ENCODE measurements at regions not wholly inside any gene's neighbourhood (a gene's known extent, or its start where the extent isn't known, plus 50 kb on each side); places are given as distances from the start of the nearest gene placed in this dataset.
A peak's percentile ranks its signal among the peaks of the same experiment; 100 is the strongest.

GRCh38 chr2:111698743-111699554, 185.0 kb downstream of the ANAPC1 start:
- Mint-ChIP-seq H3K27me3 (peaks cover 6% of the 10 kb centered on the region), H3K36me3 (peaks cover 4% of the 10 kb centered on the region), H3K4me3 (no peak overlapping the region), H3K4me1 (peaks cover 0 to 9% (median 8%) of the 10 kb centered on the region in 3 donors), H3K9me3 (peaks cover 0 to 3% (median 0%) of the 10 kb centered on the region in 3 donors), H3K27ac (peak overlapping the region in 1 of 3 donors; percentile 39)

GRCh38 chr2:111701266-111701665, 182.7 kb downstream of the ANAPC1 start:
- Mint-ChIP-seq H3K4me1 (peaks cover 0 to 9% (median 9%) of the 10 kb centered on the region in 3 donors), H3K36me3 (no peaks in the 10 kb centered on the region), H3K4me3 (no peak overlapping the region), H3K27ac (no peak overlapping the region), H3K27me3 (peaks cover 6% of the 10 kb centered on the region), H3K9me3 (no peaks in the 10 kb centered on the region)

GRCh38 chr2:111701798-111702118, 182.2 kb downstream of the ANAPC1 start:
- Mint-ChIP-seq H3K4me3 (no peak overlapping the region), H3K4me1 (peaks cover 0 to 9% (median 9%) of the 10 kb centered on the region in 3 donors), H3K36me3 (no peaks in the 10 kb centered on the region), H3K27me3 (peaks cover 6% of the 10 kb centered on the region), H3K9me3 (no peaks in the 10 kb centered on the region), H3K27ac (no peak overlapping the region)

- Mint-ChIP-seq H3K27me3 (peaks cover 6% of the 10 kb centered on the region), H3K4me1 (peaks cover 0 to 9% (median 9%) of the 10 kb centered on the region in 3 donors), H3K27ac (no peak overlapping the region), H3K36me3 (no peaks in the 10 kb centered on the region), H3K9me3 (no peaks in the 10 kb centered on the region), H3K4me3 (no peak overlapping the region)
Measured at GRCh38 chr2:111702119-111702803, 181.7 kb downstream of the ANAPC1 start.

GRCh38 chr2:111702804-111703196, 181.2 kb downstream of the ANAPC1 start:
- H3K4me3 Mint-ChIP-seq: no peak overlapping the region

GRCh38 chr2:111703759-111704158, 180.2 kb downstream of the ANAPC1 start:
- Mint-ChIP-seq H3K27ac (no peak overlapping the region), H3K4me3 (peak overlapping the region in 1 of 4 donors; percentile 28), H3K27me3 (peaks cover 7% of the 10 kb centered on the region), H3K4me1 (peaks cover 0 to 9% (median 8%) of the 10 kb centered on the region in 3 donors), H3K36me3 (peaks cover 2% of the 10 kb centered on the region), H3K9me3 (no peaks in the 10 kb centered on the region)

More at GRCh38 chr2:111702804-111703196, 181.2 kb downstream of the ANAPC1 start:
- Mint-ChIP-seq H3K9me3 (no peaks in the 10 kb centered on the region), H3K27me3 (peaks cover 6% of the 10 kb centered on the region), H3K27ac (no peak overlapping the region), H3K4me1 (peaks cover 0 to 9% (median 9%) of the 10 kb centered on the region in 3 donors), H3K36me3 (no peaks in the 10 kb centered on the region)

- no peak overlapping the region for H3K27ac Mint-ChIP-seq
- no peaks in the 10 kb centered on the region for H3K9me3 Mint-ChIP-seq
- H3K36me3 Mint-ChIP-seq: peaks cover 2% of the 10 kb centered on the region
- peaks cover 0 to 4% (median 4%) of the 10 kb centered on the region in 3 donors for H3K4me1 Mint-ChIP-seq
- peaks cover 2% of the 10 kb centered on the region for H3K27me3 Mint-ChIP-seq
- H3K4me3 Mint-ChIP-seq: no peak overlapping the region
Measured at GRCh38 chr2:111704246-111704645, 179.7 kb downstream of the ANAPC1 start.

GRCh38 chr2:111705239-111705638, 178.8 kb downstream of the ANAPC1 start:
- no peaks in the 10 kb centered on the region for H3K9me3 Mint-ChIP-seq
- peaks cover 2% of the 10 kb centered on the region for H3K36me3 Mint-ChIP-seq
- peaks cover 0 to 4% (median 3%) of the 10 kb centered on the region in 3 donors for H3K4me1 Mint-ChIP-seq
- peaks cover 3% of the 10 kb centered on the region for H3K27me3 Mint-ChIP-seq
- H3K27ac Mint-ChIP-seq: peak overlapping the region in 2 of 3 donors; percentile 73 to 91
- H3K4me3 Mint-ChIP-seq: peak overlapping the region in 1 of 4 donors; percentile 52

GRCh38 chr2:111705711-111706336, 178.2 kb downstream of the ANAPC1 start:
- Mint-ChIP-seq H3K4me3 (no peak overlapping the region), H3K4me1 (peaks cover 0 to 4% (median 3%) of the 10 kb centered on the region in 3 donors), H3K9me3 (no peaks in the 10 kb centered on the region), H3K36me3 (peaks cover 2% of the 10 kb centered on the region), H3K27me3 (peaks cover 3% of the 10 kb centered on the region), H3K27ac (peak overlapping the region in 2 of 3 donors; percentile 73 to 91)

GRCh38 chr2:111706481-111707001, 177.5 kb downstream of the ANAPC1 start:
- Mint-ChIP-seq H3K36me3 (peaks cover 2% of the 10 kb centered on the region), H3K9me3 (no peaks in the 10 kb centered on the region), H3K4me3 (no peak overlapping the region)

GRCh38 chr2:111707700-111708099, 176.3 kb downstream of the ANAPC1 start:
- Mint-ChIP-seq H3K4me1 (peaks cover 0 to 3% (median 0%) of the 10 kb centered on the region in 3 donors), H3K4me3 (no peak overlapping the region), H3K36me3 (peaks cover 2% of the 10 kb centered on the region), H3K27me3 (peaks cover 3% of the 10 kb centered on the region), H3K27ac (no peak overlapping the region), H3K9me3 (no peaks in the 10 kb centered on the region)

More at GRCh38 chr2:111706481-111707001, 177.5 kb downstream of the ANAPC1 start:
- Mint-ChIP-seq H3K4me1 (peaks cover 0 to 4% (median 3%) of the 10 kb centered on the region in 3 donors), H3K27ac (peak overlapping the region in 1 of 3 donors; percentile 28), H3K27me3 (peaks cover 3% of the 10 kb centered on the region)

- Mint-ChIP-seq H3K27me3 (peaks cover 3% of the 10 kb centered on the region), H3K9me3 (no peaks in the 10 kb centered on the region), H3K4me3 (no peak overlapping the region), H3K27ac (no peak overlapping the region), H3K4me1 (peaks cover 0 to 3% (median 0%) of the 10 kb centered on the region in 3 donors), H3K36me3 (peaks cover 2% of the 10 kb centered on the region)
Measured at GRCh38 chr2:111708476-111709180, 175.4 kb downstream of the ANAPC1 start.

GRCh38 chr2:111709321-111709720, 174.7 kb downstream of the ANAPC1 start:
- Mint-ChIP-seq H3K9me3 (no peaks in the 10 kb centered on the region), H3K36me3 (peaks cover 2% of the 10 kb centered on the region), H3K27me3 (peaks cover 3% of the 10 kb centered on the region), H3K27ac (peak overlapping the region in 1 of 3 donors; percentile 69), H3K4me1 (peaks cover 0 to 3% (median 0%) of the 10 kb centered on the region in 3 donors), H3K4me3 (no peak overlapping the region)

GRCh38 chr2:111710085-111710484, 173.9 kb downstream of the ANAPC1 start:
- Mint-ChIP-seq H3K36me3 (peaks cover 3% of the 10 kb centered on the region), H3K27ac (no peak overlapping the region), H3K9me3 (no peaks in the 10 kb centered on the region), H3K4me1 (peaks cover 0 to 3% (median 0%) of the 10 kb centered on the region in 3 donors), H3K27me3 (peaks cover 3% of the 10 kb centered on the region), H3K4me3 (no peak overlapping the region)

All from IgD-negative memory B cell (primary cell).